GM19438 (cell line): ENCODE measurements at regions not wholly inside any gene's neighbourhood (a gene's known extent, or its start where the extent isn't known, plus 50 kb on each side); places are given as distances from the start of the nearest gene placed in this dataset.

Experiments
- ATAC-seq: cut with Tn5 transposase; IDR thresholded peaks from one replicate; pipeline ENCODE4 v1.9.1; 2021; ENCODE audit warnings: low read depth; ENCODE audit not compliant: unreplicated experiment

DNA sequence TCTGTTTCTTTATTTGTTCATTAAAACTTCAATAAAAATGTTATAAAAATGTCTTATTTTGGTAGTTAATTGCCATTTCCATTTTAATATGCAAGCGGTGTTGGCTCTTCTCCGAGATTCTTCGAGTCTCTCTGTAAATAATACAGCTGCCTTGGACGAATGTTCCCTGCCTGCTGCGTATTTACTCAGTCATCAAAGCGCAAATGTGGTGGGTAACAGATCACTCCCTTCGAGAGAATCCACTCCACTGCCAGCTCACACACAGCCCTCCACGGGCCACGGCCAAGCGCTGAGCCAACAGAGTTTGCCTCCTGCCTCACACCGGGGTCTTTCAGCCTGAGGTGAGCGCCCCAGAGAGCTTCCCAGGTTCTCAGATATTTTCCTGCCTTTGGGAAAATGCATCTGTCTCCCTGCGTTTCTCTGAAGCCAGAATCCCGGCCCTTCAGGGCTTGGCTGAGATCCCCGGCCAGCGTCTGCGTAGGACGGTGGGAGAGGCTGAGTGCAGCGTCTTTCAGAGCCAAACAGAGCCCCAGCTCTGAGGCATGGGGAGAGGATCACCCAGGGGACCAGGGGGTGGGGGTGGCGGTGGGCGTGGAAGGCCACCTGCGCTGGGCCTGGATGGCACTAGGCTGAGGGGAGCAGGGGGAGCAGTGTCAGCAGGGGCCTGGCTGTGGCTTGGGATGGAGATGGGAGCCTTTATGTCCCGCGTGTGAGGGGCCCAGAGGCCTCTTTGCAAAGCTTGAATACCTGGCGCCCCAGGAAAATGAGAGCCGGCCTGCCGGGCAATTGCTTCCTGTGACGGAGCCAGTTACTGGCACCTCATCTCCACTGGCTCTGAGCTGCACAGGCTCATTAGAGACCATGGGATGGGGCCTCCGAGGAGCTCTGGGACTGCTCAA, 248.7 kb downstream of the RBFOX3 start:
- no peak for ATAC-seq

GRCh38 chr17:79361221-79361734, 249.6 kb downstream of the RBFOX3 start:
- ATAC-seq = no peak

GRCh38 chr17:79360196-79360595, 250.7 kb downstream of the RBFOX3 start:
- no peak for ATAC-seq

DNA sequence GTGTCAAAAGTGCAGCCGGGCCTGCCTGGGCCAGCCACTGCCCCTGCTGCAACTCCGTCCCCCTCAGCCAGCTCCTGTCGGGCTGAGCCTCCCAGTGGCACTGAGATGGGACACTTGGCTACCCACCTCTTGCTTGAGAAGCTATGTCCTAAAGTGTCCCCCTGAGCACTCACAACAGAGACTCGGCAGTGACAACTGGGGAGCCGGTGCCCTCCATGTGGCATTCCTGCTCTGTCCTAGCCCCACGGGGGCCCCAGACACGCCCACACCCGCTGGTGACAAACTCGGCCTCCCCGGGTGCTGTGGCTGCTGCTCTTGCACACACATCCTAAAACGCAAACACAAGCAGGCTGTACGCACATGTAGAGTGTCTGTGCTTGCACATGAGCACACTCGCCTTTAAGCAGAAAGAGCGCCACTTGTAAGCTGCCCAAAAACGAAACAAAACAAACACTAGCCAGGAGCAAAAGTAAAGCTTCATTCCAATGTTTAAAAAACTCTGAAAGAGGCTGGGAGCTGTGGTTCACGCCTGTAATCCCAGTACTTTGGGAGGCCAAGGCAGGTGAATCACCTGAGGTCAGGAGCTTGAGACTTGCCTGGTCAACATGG, 253.9 kb downstream of the RBFOX3 start:
- no peak for ATAC-seq

DNA sequence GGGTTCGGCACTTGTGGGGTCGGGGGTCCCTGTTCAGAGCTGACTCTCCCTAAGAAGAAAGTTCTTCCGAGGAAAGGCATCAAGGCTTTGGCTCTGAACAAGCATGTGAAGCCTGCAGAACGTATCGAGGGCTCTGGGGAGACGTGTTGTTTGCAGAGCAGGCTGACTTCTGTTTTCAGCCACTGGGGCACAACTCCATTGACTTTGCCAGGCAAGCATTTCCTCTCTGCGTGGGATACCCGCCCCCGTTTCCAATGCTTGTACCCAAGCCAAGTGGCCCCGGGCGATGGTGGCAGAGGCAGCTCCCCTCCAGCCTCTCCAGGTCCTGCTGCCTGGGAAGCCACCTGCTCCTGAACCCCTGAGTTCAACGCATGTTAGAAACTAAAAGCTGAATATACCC, 255.7 kb downstream of the RBFOX3 start:
- ATAC-seq = no peak

- ATAC-seq = no peak
Measured at GRCh38 chr17:79354173-79354820, 256.6 kb downstream of the RBFOX3 start.

GRCh38 chr17:79353548-79353947, 257.3 kb downstream of the RBFOX3 start:
- ATAC-seq = no peak

DNA sequence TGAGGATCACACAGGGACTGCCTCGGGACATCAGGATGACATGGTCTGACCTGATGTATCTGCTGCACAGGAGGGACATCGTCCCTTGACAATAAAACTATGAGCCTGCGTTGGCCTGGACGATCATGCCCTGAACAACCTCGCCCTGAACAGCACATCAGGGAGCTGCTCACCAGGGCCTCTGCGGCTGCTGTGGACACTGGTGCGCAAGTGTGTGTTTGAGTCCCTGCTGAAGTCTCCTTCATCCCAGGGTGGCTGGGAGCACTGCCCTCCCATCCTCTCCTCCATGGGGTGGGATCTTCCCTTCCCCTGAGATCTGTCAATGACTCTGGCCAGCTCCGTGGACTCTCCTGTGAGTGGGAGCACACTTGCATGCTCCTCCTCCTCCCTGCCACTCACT, 257.8 kb downstream of the RBFOX3 start:
- ATAC-seq = no peak

DNA sequence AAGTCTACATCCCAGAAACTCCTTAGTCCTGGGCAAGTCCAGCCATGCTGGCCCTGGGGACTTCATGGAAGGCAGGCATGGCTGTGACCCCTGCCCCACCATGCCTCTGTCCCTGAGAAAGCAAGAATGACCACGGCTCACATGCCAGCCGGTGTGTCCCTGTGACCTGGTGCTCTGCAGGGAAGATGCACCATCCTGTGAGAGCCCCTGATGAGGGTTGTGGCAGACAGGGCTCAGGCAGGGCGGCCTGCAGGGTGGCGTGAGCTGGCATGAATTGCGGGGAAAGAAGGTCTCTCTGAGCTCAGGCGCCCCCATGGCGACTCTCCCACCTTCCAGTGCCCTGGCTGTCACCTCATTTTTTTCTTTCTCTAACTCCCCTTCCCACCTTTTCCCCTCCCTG, 260.3 kb downstream of the RBFOX3 start:
- ATAC-seq = no peak

- ATAC-seq = no peak
Measured at GRCh38 chr17:79349506-79350400, 261.1 kb downstream of the RBFOX3 start.

DNA sequence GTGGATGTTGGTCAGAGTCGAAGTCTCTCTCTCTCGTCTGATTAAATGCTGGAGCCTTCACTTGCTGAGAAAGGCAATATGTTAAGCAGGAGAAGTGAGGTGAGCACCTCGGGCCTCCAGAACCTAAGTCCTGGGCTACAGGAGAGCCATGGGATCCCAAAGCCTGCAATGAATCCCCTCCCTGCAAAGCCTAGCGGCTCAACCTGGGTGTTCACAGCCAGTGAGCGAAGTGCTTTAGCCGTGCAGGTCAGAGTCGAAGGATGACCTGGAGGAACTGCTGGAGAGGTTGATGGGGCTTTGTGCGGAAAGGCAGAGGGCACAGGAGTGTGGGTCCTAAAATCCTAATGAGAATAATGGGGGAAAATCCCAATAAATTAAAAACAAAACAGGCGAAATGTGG, 267.8 kb downstream of the ENGASE start:
- ATAC-seq = no peak

DNA sequence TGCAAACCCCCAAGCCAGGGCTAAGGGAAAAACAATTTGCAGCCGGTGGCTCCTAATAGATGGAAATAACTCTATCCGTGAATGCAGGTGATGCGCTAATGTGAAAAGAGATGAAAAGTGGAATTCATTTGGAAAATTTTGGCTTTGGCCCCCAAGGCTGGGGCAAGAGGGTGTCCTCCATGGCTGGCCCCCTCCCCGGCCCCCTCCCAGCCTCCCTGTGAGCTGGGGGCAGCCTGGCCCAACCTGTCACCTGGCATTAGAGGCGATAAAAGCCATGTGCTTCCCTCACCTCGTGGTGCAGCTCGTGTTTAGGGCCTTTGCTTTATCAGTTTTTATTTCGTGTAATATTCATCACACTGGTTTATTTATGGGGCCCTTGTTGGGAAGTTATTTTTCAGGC, 267.2 kb downstream of the ENGASE start:
- ATAC-seq = no peak

DNA sequence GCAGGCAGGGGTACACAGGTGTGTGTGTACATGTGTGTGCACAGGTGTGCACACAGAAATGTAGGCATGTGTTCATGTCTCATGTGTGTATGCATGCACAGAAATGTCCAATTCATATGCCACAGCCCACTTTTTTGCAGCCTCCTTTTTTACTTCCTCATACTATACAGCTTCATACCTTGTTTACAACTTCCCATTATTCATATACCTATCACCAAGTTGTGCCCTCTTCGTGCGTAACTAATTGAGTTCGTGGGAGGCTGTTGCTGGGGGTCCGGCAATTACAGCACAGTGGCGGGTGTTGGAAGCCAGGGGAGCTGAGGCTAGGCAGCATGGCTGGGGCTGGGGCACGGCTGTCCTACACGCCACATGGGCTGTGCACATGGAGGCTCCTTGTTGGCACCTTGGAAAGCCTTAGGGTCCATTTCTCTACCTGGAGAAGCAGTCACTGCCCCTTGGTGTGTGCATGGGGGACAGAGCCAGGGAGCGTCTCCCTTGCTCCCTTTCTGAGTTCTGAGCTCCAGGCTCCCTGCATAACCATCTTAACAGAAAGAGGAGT, 266.7 kb downstream of the ENGASE start:
- ATAC-seq = no peak

- peak; percentile 62 for ATAC-seq
Measured at GRCh38 chr17:79340333-79341221, 266.0 kb downstream of the ENGASE start.

- no peak for ATAC-seq
Measured at GRCh38 chr17:79339321-79339720, 264.7 kb downstream of the ENGASE start.

DNA sequence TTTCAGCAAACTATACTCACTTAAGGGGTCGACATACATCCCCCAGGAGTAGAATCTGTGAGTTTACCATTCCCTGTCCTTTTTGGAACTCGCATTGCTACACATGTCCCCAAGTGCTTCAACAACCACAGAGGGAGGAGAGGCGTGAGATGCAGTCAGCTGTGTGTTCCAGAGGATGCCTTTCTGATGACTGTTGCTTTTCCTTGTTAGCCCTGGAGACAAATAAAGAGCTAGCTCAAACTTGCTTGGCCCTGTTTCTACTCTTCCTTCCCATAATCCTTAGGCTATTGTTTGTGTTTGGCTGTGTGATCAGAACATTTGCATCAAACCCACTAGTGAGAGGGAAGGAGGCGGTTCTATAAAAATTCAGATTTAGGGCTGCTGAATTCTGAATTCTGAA, 264.0 kb downstream of the ENGASE start:
- no peak for ATAC-seq

DNA sequence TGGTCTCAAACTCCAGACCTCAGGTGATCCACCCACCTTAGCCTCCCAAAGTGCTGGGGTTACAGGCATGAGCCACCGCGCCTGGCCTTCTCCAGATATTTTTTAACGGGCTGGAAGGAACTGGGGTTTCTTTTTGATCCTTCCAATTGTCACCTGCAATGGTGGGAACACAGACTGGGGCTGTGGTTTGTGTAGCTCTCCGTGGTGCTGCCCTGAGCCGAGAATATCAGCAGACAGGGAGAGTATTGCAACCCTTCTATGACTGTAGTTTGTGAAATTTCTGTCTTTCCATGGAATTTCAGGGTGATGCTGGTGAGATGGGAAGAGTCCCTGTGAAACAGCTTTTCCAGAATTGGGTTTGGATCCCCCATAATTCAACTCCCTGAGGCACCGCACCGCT, 263.5 kb downstream of the ENGASE start:
- ATAC-seq = no peak

DNA sequence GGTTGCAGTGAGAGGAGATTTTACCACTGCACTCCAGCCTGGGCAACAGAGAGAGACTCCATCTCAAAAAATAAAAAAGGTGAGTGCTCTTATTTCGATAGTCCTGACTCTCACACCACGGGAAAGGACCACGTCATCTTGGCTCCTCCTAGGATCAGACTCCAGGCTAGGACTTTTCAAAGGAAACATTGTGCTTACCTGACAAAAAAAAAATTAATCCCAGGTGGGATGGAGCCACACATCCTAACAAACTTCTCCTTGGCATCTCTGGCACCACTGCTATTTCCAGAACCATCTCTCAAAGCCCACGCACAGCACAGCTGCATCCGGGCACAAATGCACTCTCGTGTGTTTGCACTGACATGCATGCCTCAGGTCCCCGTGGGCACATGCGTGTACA, 262.4 kb downstream of the ENGASE start:
- ATAC-seq = no peak

DNA sequence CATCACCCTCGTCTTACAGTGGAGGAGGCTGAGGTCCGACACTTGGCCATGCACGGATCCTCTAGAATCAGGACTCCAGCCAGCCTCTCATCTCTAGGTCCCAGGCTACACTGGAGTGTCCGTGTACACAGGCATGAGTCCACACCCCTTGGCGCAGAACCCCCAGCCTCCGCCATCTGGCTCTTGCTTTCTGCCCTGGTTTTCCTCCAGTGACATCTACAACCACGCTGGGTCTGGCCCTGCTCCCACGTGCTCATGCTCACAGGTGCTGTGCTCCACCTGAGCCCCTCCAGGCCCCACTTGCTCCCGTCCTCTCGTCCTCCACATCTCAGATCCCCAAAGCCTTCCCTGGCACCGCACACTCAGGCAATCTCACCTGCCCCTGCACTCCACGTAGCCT, 260.8 kb downstream of the ENGASE start:
- ATAC-seq = no peak
